GM21786 (cell line): ENCODE measurements at regions not wholly inside any gene's neighbourhood (a gene's known extent, or its start where the extent isn't known, plus 50 kb on each side); places are given as distances from the start of the nearest gene placed in this dataset.
A peak's percentile ranks its signal among the peaks of the same experiment; 100 is the strongest.
"Not testable (repeated sequence)": the region's sequence is repeated elsewhere in the genome, so short reads cannot be mapped to it uniquely, and the experiment has no call there.

ENCODE experiments used
- ATAC-seq: cut with Tn5 transposase; IDR thresholded peaks from one replicate; pipeline ENCODE4 v1.9.1; 2021; ENCODE audit not compliant: unreplicated experiment

- no peak for ATAC-seq
These were observed 247.3 kb downstream of the TTC32 start for GRCh38 chr2:19654310-19655090.

- ATAC-seq, result no peak
These were observed 248.3 kb downstream of the TTC32 start for GRCh38 chr2:19653509-19653908.

- ATAC-seq, result no peak
These were observed 249.0 kb downstream of the TTC32 start for GRCh38 chr2:19652811-19653210.

- ATAC-seq, result no peak
These were observed 250.3 kb downstream of the TTC32 start for GRCh38 chr2:19651466-19651865.

- no peak for ATAC-seq
These were observed 251.9 kb downstream of the TTC32 start for GRCh38 chr2:19649785-19650380.

GRCh38 chr2:19649142-19649541 lies 252.6 kb downstream of the TTC32 start:
- no peak for ATAC-seq

GRCh38 chr2:19648583-19648982 lies 253.2 kb downstream of the TTC32 start:
- ATAC-seq, result no peak

GRCh38 chr2:19646987-19647386 lies 254.8 kb downstream of the TTC32 start:
- no peak for ATAC-seq

- no peak for ATAC-seq
These were observed 257.0 kb downstream of the TTC32 start for GRCh38 chr2:19644763-19645162.

- ATAC-seq, result peak; percentile 86
These were observed 258.7 kb downstream of the TTC32 start for GRCh38 chr2:19643117-19643518.

- no peak for ATAC-seq
These were observed 259.3 kb downstream of the TTC32 start for GRCh38 chr2:19642501-19642900.

- ATAC-seq, result no peak
These were observed 265.8 kb downstream of the TTC32 start for GRCh38 chr2:19635951-19636510.

GRCh38 chr2:19632403-19632991 lies 269.3 kb downstream of the TTC32 start:
- no peak for ATAC-seq

GRCh38 chr2:19631871-19632270 lies 269.9 kb downstream of the TTC32 start:
- ATAC-seq, result no peak

GRCh38 chr2:19630921-19631320 lies 270.9 kb downstream of the TTC32 start:
- no peak for ATAC-seq

- no peak for ATAC-seq
These were observed 268.9 kb upstream of the OSR1 start for GRCh38 chr2:19627359-19627758.

GRCh38 chr2:19623488-19623887 lies 265.1 kb upstream of the OSR1 start:
- ATAC-seq, result no peak

- no peak for ATAC-seq
These were observed 258.9 kb upstream of the OSR1 start for GRCh38 chr2:19617257-19617848.

- not testable (repeated sequence) for ATAC-seq
These were observed 257.0 kb upstream of the OSR1 start for GRCh38 chr2:19615402-19615801.

GRCh38 chr2:19614066-19614465 lies 255.6 kb upstream of the OSR1 start:
- no peak for ATAC-seq

- ATAC-seq, result no peak
These were observed 253.3 kb upstream of the OSR1 start for GRCh38 chr2:19611491-19612332.
